Astrocyte (in vitro differentiated cells and primary cell): ENCODE measurements at regions not wholly inside any gene's neighbourhood (a gene's known extent, or its start where the extent isn't known, plus 50 kb on each side); places are given as distances from the start of the nearest gene placed in this dataset.

Experiments
- DNase-seq: peaks from one replicate; pipeline ENCODE4 v3.0.0-alpha.2; 2010; ENCODE audit warnings: low read depth
- FAIRE-seq: peaks from 2 replicates; lab custom pipeline; 2011; peaks lifted over from hg19 to GRCh38; lab: Jason Lieb, UNC
- H2AFZ ChIP-seq: 2 replicates; pipeline ENCODE4 v1.6.0; 2012; ENCODE audit warnings: low read depth, low read length, inconsistent platforms
- H3K27ac ChIP-seq: 2 replicates; pipeline ENCODE4 v1.5.1; 2011; ENCODE audit warnings: low read depth, low read length, inconsistent platforms
- H3K27me3 ChIP-seq: 2 replicates; pipeline ENCODE4 v1.6.0; 2011; ENCODE audit warnings: low read length, inconsistent platforms; ENCODE audit not compliant: insufficient read depth
- H3K36me3 ChIP-seq: 2 replicates; pipeline ENCODE4 v1.5.1; 2011; ENCODE audit warnings: low read length, inconsistent platforms; ENCODE audit not compliant: insufficient read depth
- H3K4me1 ChIP-seq: 2 replicates; pipeline ENCODE4 v1.5.1; 2011; ENCODE audit warnings: low read length, inconsistent platforms; ENCODE audit not compliant: insufficient read depth
- H3K4me2 ChIP-seq: 2 replicates; pipeline ENCODE4 v1.6.0; 2012; ENCODE audit warnings: low read length, inconsistent platforms
- H3K4me3 ChIP-seq: 2 replicates; pipeline ENCODE4 v1.5.1; 2011; ENCODE audit warnings: low read depth, mild to moderate bottlenecking, low read length, inconsistent platforms; ENCODE audit not compliant: insufficient read depth
- H3K79me2 ChIP-seq: 2 replicates; pipeline ENCODE4 v1.6.0; 2012; ENCODE audit warnings: mild to moderate bottlenecking, low read length, inconsistent platforms; ENCODE audit not compliant: insufficient read depth
- H3K9ac ChIP-seq: 2 replicates; pipeline ENCODE4 v1.6.0; 2012; ENCODE audit warnings: mild to moderate bottlenecking, low read length, inconsistent platforms
- H3K9me3 ChIP-seq: 2 replicates; pipeline ENCODE4 v1.5.1; 2012; ENCODE audit warnings: low read depth, mild to moderate bottlenecking, low read length, inconsistent platforms; ENCODE audit not compliant: insufficient read depth
- H4K20me1 ChIP-seq: 2 replicates; pipeline ENCODE4 v1.6.0; 2012; ENCODE audit warnings: low read length, inconsistent platforms; ENCODE audit not compliant: insufficient read depth
- H3K27ac Mint-ChIP-seq: one replicate; pipeline ENCODE4 v1.8.0; 2021; ENCODE audit warnings: mild to moderate bottlenecking, mixed read lengths; ENCODE audit not compliant: unreplicated experiment
- H3K27me3 Mint-ChIP-seq: one replicate; pipeline ENCODE4 v1.8.0; 2021; ENCODE audit warnings: low read depth, mixed read lengths; ENCODE audit not compliant: unreplicated experiment
- H3K36me3 Mint-ChIP-seq: one replicate; pipeline ENCODE4 v1.8.0; 2021; ENCODE audit warnings: low read depth, mixed read lengths; ENCODE audit not compliant: unreplicated experiment
- H3K4me1 Mint-ChIP-seq: one replicate; pipeline ENCODE4 v1.8.0; 2021; ENCODE audit warnings: low read depth, mixed read lengths; ENCODE audit not compliant: unreplicated experiment
- H3K4me3 Mint-ChIP-seq: one replicate; pipeline ENCODE4 v1.8.0; 2021; ENCODE audit warnings: mild to moderate bottlenecking, moderate library complexity, mixed read lengths; ENCODE audit not compliant: unreplicated experiment
- H3K9me3 Mint-ChIP-seq: one replicate; pipeline ENCODE4 v1.8.0; 2021; ENCODE audit warnings: mild to moderate bottlenecking, mixed read lengths; ENCODE audit not compliant: unreplicated experiment
- CTCF ChIP-seq: IDR thresholded peaks from 2 replicates; pipeline ENCODE4 v1.5.1; 2011; ENCODE audit warnings: low read depth, mild to moderate bottlenecking, inconsistent platforms, low read length, moderate library complexity; ENCODE audit not compliant: insufficient read depth
- EZH2 ChIP-seq: IDR thresholded peaks from 2 replicates; pipeline ENCODE4 v1.6.1; 2012; ENCODE audit warnings: mild to moderate bottlenecking, low read length, inconsistent platforms; ENCODE audit not compliant: insufficient read depth

GRCh38 chr2:107645586-107645985 is 181.1 kb upstream of the RGPD4 start:
- Mint-ChIP-seq H3K27ac (no peak overlapping the region), H3K27me3 (no peaks in the 10 kb centered on the region), H3K4me3 (no peak overlapping the region), H3K4me1 (peaks cover 2% of the 10 kb centered on the region), H3K9me3 (peaks cover 6% of the 10 kb centered on the region), H3K36me3 (no peaks in the 10 kb centered on the region)
- no peak for FAIRE-seq
- Histone ChIP-seq H3K4me2 (no peak overlapping the region), H3K4me1 (no peaks in the 10 kb centered on the region), H3K79me2 (no peaks in the 10 kb centered on the region), H4K20me1 (no peaks in the 10 kb centered on the region), H3K9ac (no peak overlapping the region), H3K9me3 (no peaks in the 10 kb centered on the region), H3K4me3 (no peak overlapping the region), H3K36me3 (no peaks in the 10 kb centered on the region), H2AFZ (no peak overlapping the region), H3K27me3 (no peaks in the 10 kb centered on the region), H3K27ac (no peak overlapping the region)
- no peak for DNase-seq
- TF ChIP-seq EZH2 (no peak), CTCF (no peak)

- no peak for TF ChIP-seq CTCF
- TF ChIP-seq EZH2 = no peak
- DNase-seq (no peak), FAIRE-seq (no peak)
- Histone ChIP-seq H3K4me3 (no peak overlapping the region), H3K79me2 (no peaks in the 10 kb centered on the region), H3K27me3 (no peaks in the 10 kb centered on the region), H3K9me3 (no peaks in the 10 kb centered on the region), H4K20me1 (no peaks in the 10 kb centered on the region), H2AFZ (no peak overlapping the region), H3K4me1 (no peaks in the 10 kb centered on the region), H3K4me2 (no peak overlapping the region), H3K9ac (no peak overlapping the region), H3K27ac (no peak overlapping the region), H3K36me3 (no peaks in the 10 kb centered on the region)
- Mint-ChIP-seq H3K4me1 (peaks cover 2% of the 10 kb centered on the region), H3K9me3 (peaks cover 4% of the 10 kb centered on the region), H3K36me3 (no peaks in the 10 kb centered on the region), H3K27ac (no peak overlapping the region), H3K27me3 (no peaks in the 10 kb centered on the region), H3K4me3 (no peak overlapping the region)
These were observed 177.8 kb upstream of the RGPD4 start for GRCh38 chr2:107648781-107649404.

- Mint-ChIP-seq H3K4me3 (no peak overlapping the region), H3K27me3 (no peaks in the 10 kb centered on the region), H3K4me1 (no peaks in the 10 kb centered on the region), H3K27ac (no peak overlapping the region), H3K36me3 (no peaks in the 10 kb centered on the region), H3K9me3 (no peaks in the 10 kb centered on the region)
- Histone ChIP-seq H3K4me3 (no peak overlapping the region), H3K27ac (no peak overlapping the region), H4K20me1 (no peaks in the 10 kb centered on the region), H3K36me3 (no peaks in the 10 kb centered on the region), H3K9ac (no peak overlapping the region), H3K4me1 (no peaks in the 10 kb centered on the region), H3K4me2 (no peak overlapping the region), H2AFZ (no peak overlapping the region), H3K79me2 (no peaks in the 10 kb centered on the region), H3K9me3 (peaks cover 3% of the 10 kb centered on the region), H3K27me3 (no peaks in the 10 kb centered on the region)
- TF ChIP-seq EZH2 = no peak
- DNase-seq (no peak), FAIRE-seq (no peak)
These were observed 169.6 kb upstream of the RGPD4 start for GRCh38 chr2:107657049-107657448.
